OCI-LY3 (cell line): ENCODE measurements at regions not wholly inside any gene's neighbourhood (a gene's known extent, or its start where the extent isn't known, plus 50 kb on each side); places are given as distances from the start of the nearest gene placed in this dataset.

Experiments used
- H2AFZ ChIP-seq: fragments of 200-600, 300-600 bp; shearing (Covaris generic); 2 replicates; pipeline ENCODE4 v1.6.0; 2014; ENCODE audit warnings: antibody characterized with exemption, low read depth, low read length
- H3K27ac ChIP-seq: fragments of 200-600, 300-600 bp; sonication (generic); 2 replicates; pipeline ENCODE4 v1.5.1; 2014; ENCODE audit warnings: mild to moderate bottlenecking, low read length, moderate library complexity, mixed read lengths
- H3K27me3 ChIP-seq: fragments of 200-600, 300-600 bp; sonication (generic); 2 replicates; pipeline ENCODE4 v1.6.1; 2014; ENCODE audit warnings: low read depth, low read length, mixed read lengths
- H3K36me3 ChIP-seq: fragments of 200-600, 300-600 bp; sonication (generic); replicated peaks from 2 replicates; pipeline ENCODE3; 2014; ENCODE audit warnings: low read depth, low read length, mixed read lengths
- H3K4me1 ChIP-seq: fragments of 300-600, 200-600 bp; sonication (generic); 2 replicates; pipeline ENCODE4 v1.6.1; 2014; ENCODE audit warnings: low read length, mixed read lengths
- H3K4me2 ChIP-seq: fragments of 200-600, 300-600 bp; sonication (generic); 2 replicates; pipeline ENCODE4 v1.6.1; 2014; ENCODE audit warnings: low read length, mixed read lengths
- H3K4me3 ChIP-seq: fragments of 300-600, 200-600 bp; sonication (generic); 2 replicates; pipeline ENCODE4 v1.5.1; 2014; ENCODE audit warnings: antibody characterized with exemption, mild to moderate bottlenecking, low read length, moderate library complexity
- H3K79me2 ChIP-seq: fragments of 300-600, 200-600 bp; shearing (Covaris generic); 2 replicates; pipeline ENCODE4 v1.6.1; 2014; ENCODE audit warnings: mild to moderate bottlenecking, low read length, mixed read lengths
- H3K9ac ChIP-seq: fragments of 300-600, 200-600 bp; shearing (Covaris generic); 2 replicates; pipeline ENCODE4 v1.6.0; 2014; ENCODE audit warnings: mild to moderate bottlenecking, low read length, moderate library complexity
- H3K9me3 ChIP-seq: fragments of 200-600, 300-600 bp; shearing (Covaris generic); 2 replicates; pipeline ENCODE4 v1.6.1; 2014; ENCODE audit warnings: low read length, mixed read lengths; ENCODE audit not compliant: insufficient read depth
- H4K20me1 ChIP-seq: fragments of 200-600, 300-600 bp; sonication (generic); 2 replicates; pipeline ENCODE4 v1.6.1; 2016; ENCODE audit warnings: low read length, mixed read lengths; ENCODE audit not compliant: insufficient read depth
- EZH2phosphoT487 ChIP-seq: fragments of 200-600 bp; shearing (Covaris generic); IDR thresholded peaks from 2 replicates; pipeline ENCODE4 v1.6.1; 2018; ENCODE audit warnings: antibody characterized with exemption, mixed run types, low read depth
- TF ChIP-seq, protein P1 (sequence below): fragments of 200-600, 300-600 bp; sonication (generic); IDR thresholded peaks from 2 replicates; pipeline ENCODE4 v1.5.1; 2014; ENCODE audit warnings: antibody characterized with exemption, low read length, low read depth

DNA sequence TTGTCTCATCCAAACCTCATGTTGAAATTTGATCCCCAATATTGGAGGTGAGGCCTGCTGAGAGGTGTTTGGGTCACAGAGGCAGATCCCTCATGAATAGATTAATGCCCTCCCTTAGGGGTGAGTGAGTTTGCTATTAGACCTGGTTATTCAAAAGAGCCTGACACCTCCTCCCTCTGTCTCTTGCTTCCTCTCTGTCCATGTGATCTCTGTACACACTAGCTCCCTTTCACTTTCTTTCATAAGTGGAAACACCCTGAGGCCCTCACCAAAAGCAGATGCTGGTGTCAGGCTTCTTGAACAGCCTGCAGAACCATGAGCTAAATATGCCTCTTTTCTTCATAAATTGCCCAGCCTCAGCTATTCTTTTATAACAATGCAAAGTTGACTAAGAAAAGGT, 447.1 kb downstream of the MDFIC start:
- 0 out of 2 replicates have a peak overlapping the region, but pooled peaks have one; percentile 5 for H3K4me2 ChIP-seq
- no peak overlapping the region for H3K4me3 ChIP-seq
- no peak overlapping the region for H3K9ac ChIP-seq
- peaks cover 6% of the 10 kb centered on the region for H3K4me1 ChIP-seq
- H4K20me1 ChIP-seq: no peaks in the 10 kb centered on the region
- H3K27me3 ChIP-seq: no peaks in the 10 kb centered on the region
- TF ChIP-seq, protein P1, sequence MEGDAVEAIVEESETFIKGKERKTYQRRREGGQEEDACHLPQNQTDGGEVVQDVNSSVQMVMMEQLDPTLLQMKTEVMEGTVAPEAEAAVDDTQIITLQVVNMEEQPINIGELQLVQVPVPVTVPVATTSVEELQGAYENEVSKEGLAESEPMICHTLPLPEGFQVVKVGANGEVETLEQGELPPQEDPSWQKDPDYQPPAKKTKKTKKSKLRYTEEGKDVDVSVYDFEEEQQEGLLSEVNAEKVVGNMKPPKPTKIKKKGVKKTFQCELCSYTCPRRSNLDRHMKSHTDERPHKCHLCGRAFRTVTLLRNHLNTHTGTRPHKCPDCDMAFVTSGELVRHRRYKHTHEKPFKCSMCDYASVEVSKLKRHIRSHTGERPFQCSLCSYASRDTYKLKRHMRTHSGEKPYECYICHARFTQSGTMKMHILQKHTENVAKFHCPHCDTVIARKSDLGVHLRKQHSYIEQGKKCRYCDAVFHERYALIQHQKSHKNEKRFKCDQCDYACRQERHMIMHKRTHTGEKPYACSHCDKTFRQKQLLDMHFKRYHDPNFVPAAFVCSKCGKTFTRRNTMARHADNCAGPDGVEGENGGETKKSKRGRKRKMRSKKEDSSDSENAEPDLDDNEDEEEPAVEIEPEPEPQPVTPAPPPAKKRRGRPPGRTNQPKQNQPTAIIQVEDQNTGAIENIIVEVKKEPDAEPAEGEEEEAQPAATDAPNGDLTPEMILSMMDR: no peak
- no peak for TF ChIP-seq EZH2phosphoT487
- H3K27ac ChIP-seq: no peak overlapping the region
- no peaks in the 10 kb centered on the region for H3K36me3 ChIP-seq
- no peaks in the 10 kb centered on the region for H3K9me3 ChIP-seq
- H3K79me2 ChIP-seq: no peaks in the 10 kb centered on the region
- peak overlapping the region; percentile 36; the same call in 1 of the 2 replicates for H2AFZ ChIP-seq

DNA sequence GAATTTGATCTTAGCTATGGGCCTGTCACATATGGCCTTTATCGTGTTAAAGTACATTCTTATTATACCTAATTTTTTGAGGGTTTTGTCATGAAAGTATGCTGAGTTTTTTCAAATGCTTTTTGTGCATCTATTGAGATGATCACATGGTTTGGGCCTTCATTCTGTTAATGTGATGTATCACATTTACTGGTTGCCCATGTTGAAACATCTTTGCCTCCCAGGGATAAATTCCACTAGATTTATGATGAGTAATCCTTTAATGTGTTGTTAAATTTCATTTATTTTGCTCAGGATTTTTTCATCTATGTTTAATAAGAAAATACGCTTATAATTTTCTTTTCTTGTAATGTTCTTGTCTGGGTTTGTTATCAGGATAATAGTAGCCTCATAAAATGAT, 442.0 kb downstream of the MDFIC start:
- Histone ChIP-seq H3K4me2 (no peak overlapping the region), H3K27ac (no peak overlapping the region), H3K27me3 (no peaks in the 10 kb centered on the region)

DNA sequence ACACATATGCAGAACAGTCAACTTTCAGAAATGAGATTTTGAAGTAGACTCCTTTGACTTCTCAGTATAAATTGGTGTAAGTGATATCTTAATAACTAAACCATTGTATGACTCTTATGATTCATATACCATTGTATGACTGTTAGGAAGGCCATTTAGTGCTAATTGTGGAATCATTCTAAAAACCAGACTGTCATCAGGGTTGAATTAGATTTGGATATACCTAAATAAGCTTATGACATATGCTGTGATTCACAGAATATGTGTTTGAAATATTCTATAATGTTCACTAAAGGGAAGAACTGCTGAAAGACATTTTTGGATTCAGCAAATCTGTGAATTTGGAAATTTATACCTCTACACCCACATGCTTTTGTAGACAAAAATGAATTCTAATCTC, 438.1 kb downstream of the MDFIC start:
- H3K27ac ChIP-seq: no peak overlapping the region
- H4K20me1 ChIP-seq: no peaks in the 10 kb centered on the region
- H3K4me1 ChIP-seq: no peaks in the 10 kb centered on the region
- no peak for TF ChIP-seq EZH2phosphoT487
- TF ChIP-seq, protein P1: no peak
- no peaks in the 10 kb centered on the region for H3K36me3 ChIP-seq
- H2AFZ ChIP-seq: no peak overlapping the region
- H3K9ac ChIP-seq: no peak overlapping the region
- no peak overlapping the region for H3K4me2 ChIP-seq
- H3K79me2 ChIP-seq: no peaks in the 10 kb centered on the region
- no peaks in the 10 kb centered on the region for H3K9me3 ChIP-seq
- H3K4me3 ChIP-seq: no peak overlapping the region
- no peaks in the 10 kb centered on the region for H3K27me3 ChIP-seq

More for the DNA sequence above, 442.0 kb downstream of the MDFIC start:
- Histone ChIP-seq H3K79me2 (no peaks in the 10 kb centered on the region), H3K4me3 (no peak overlapping the region), H3K9ac (no peak overlapping the region), H2AFZ (no peak overlapping the region), H3K4me1 (peaks cover 3% of the 10 kb centered on the region), H3K36me3 (no peaks in the 10 kb centered on the region), H3K9me3 (no peaks in the 10 kb centered on the region), H4K20me1 (no peaks in the 10 kb centered on the region)
- TF ChIP-seq, protein P1: no peak
- no peak for TF ChIP-seq EZH2phosphoT487

DNA sequence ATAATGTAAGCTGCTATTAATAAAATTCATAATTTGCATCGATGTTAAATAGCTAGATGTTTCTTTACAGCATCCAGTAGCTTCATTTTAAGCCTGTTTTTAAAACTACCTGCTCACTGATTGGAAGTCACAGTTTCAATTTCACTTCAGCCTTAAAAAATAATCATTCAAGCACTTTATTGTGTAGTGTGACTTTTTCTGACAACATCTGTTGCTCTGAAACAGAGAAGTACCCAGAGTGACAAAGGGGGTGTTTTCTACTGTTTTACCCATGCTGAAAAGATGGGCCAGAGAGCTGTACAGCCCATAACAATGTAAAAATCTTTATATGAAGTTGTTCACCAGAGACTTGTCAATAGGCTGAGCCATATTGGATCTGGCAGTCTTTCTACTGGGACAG, 437.2 kb downstream of the MDFIC start:
- Histone ChIP-seq H3K27me3 (no peaks in the 10 kb centered on the region), H3K4me3 (no peak overlapping the region), H3K4me2 (0 out of 2 replicates have a peak overlapping the region, but pooled peaks have one; percentile 6), H3K79me2 (no peaks in the 10 kb centered on the region), H3K9me3 (no peaks in the 10 kb centered on the region), H4K20me1 (no peaks in the 10 kb centered on the region), H3K36me3 (no peaks in the 10 kb centered on the region), H3K4me1 (no peaks in the 10 kb centered on the region), H2AFZ (0 out of 2 replicates have a peak overlapping the region, but pooled peaks have one; percentile 43), H3K9ac (no peak overlapping the region), H3K27ac (no peak overlapping the region)
- TF ChIP-seq, protein P1: no peak
- no peak for TF ChIP-seq EZH2phosphoT487
